ENCODE measurements at regions not wholly inside any gene's neighbourhood (a gene's known extent, or its start where the extent isn't known, plus 50 kb on each side); places are given as distances from the start of the nearest gene placed in this dataset.

DNA sequence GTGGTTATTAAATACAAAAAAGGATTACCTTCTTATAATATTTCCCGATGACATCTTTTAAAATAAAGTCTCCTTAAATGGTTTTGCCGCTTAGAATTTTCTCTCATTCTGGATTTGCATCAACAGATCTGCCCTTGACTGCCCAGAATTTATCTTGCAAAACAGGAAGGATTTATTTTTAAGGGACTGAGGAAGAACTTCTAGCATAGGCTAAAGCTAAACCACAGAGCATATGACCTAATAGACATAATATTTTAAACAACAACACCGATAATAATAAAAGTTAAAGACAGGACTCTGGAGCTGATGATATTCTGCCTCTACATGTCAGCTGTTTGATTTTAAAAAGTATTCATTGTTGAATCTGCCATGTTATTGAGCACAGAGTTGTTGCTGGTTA is 145.3 kb upstream of the ADCY2 start:
- DNase-seq (ENCODE audit: low read depth, low spot score): no peak
- in situ Hi-C loops (cut with HindIII; ENCODE audit: low pct_unique_long_range_greater_than_20kb, low sequenced_read_pairs): no loop called here
- TF ChIP-seq REST (IDR thresholded peaks at IDR 0.05; ENCODE audit: insufficient read depth in 1 of 2, low read depth in 2 of 2, low read length in 1 of 2) (no peak), TCF7L2 (IDR thresholded peaks at IDR 0.05; ENCODE audit: low read depth, low read length) (no peak), POLR2AphosphoS5 (IDR thresholded peaks at IDR 0.05; ENCODE audit: low read depth, low read length) (no peak), SIN3A (IDR thresholded peaks at IDR 0.05; ENCODE audit: borderline replicate concordance, insufficient read depth, low read depth, low read length) (no peak), CTCF (IDR thresholded peaks at IDR 0.05) (no peak)
- intact Hi-C loops (cut with micrococcal nuclease; ENCODE audit: unreplicated experiment): no loop called here
- Histone ChIP-seq H3K4me1 (ENCODE audit: control insufficient read depth, insufficient read depth, low read length) (no peaks in the 10 kb centered on the region), H3K36me3 (ENCODE audit: control insufficient read depth, insufficient read depth, low read length) (no peaks in the 10 kb centered on the region), H3K4me3 (ENCODE audit: low read depth in 2 of 2, low read length in 2 of 2) (no peak overlapping the region), H3K9me3 (ENCODE audit: control insufficient read depth, insufficient read depth, low read depth, low read length) (no peaks in the 10 kb centered on the region), H3K27me3 (ENCODE audit: control insufficient read depth, insufficient read depth, low read length) (no peaks in the 10 kb centered on the region), H3K27ac (ENCODE audit: low read length) (no peak overlapping the region)
- ChIA-PET POLR2A (no interaction called here), CTCF (no interaction called here)
- no peak for ATAC-seq
- no TSS peak for BruUV-seq (replicated peaks)

DNA sequence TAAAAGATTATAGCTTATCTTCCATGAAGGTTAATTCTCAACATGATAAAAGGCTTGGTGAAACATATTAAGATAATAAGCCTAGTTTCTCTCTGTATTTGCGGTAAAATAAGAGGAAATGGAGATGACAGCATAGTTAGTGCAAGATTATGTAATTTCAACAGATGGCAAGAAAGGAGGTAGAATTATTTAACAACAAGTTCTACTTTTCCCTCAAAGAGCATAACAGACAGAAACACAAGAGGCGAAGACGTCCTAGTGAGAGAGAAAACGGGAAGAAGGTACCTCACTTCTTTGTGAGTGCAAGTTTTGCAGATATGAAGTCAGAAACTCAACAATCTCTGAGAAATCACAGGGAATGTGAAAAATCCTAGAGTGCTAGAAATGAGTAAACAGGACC is 144.8 kb upstream of the ADCY2 start:
- intact Hi-C loops (cut with micrococcal nuclease; ENCODE audit: unreplicated experiment) (no loop called here), in situ Hi-C loops (cut with HindIII; ENCODE audit: low pct_unique_long_range_greater_than_20kb, low sequenced_read_pairs) (no loop called here)
- CTCF ChIA-PET: no interaction called here
- TF ChIP-seq CTCF (IDR thresholded peaks at IDR 0.05) (no peak), TCF7L2 (IDR thresholded peaks at IDR 0.05; ENCODE audit: low read depth, low read length) (no peak), POLR2AphosphoS5 (IDR thresholded peaks at IDR 0.05; ENCODE audit: low read depth, low read length) (no peak), SIN3A (IDR thresholded peaks at IDR 0.05; ENCODE audit: borderline replicate concordance, insufficient read depth, low read depth, low read length) (no peak), REST (IDR thresholded peaks at IDR 0.05; ENCODE audit: insufficient read depth in 1 of 2, low read depth in 2 of 2, low read length in 1 of 2) (no peak)
- POLR2A ChIA-PET: no interaction called here
- no peaks in the 10 kb centered on the region for H3K9me3 ChIP-seq (ENCODE audit: control insufficient read depth, insufficient read depth, low read depth, low read length)
- no peak overlapping the region for H3K27ac ChIP-seq (ENCODE audit: low read length)
- no peak for ATAC-seq
- H3K4me1 ChIP-seq (ENCODE audit: control insufficient read depth, insufficient read depth, low read length): no peaks in the 10 kb centered on the region
- DNase-seq (ENCODE audit: low read depth, low spot score): no peak
- BruUV-seq (replicated peaks): no TSS peak
- H3K4me3 ChIP-seq (ENCODE audit: low read depth in 2 of 2, low read length in 2 of 2): no peak overlapping the region
- no peaks in the 10 kb centered on the region for H3K36me3 ChIP-seq (ENCODE audit: control insufficient read depth, insufficient read depth, low read length)
- H3K27me3 ChIP-seq (ENCODE audit: control insufficient read depth, insufficient read depth, low read length): no peaks in the 10 kb centered on the region

All from Panc1 (cell line).